Tibial nerve (tissue), 4 donors: ENCODE measurements at regions not wholly inside any gene's neighbourhood (a gene's known extent, or its start where the extent isn't known, plus 50 kb on each side); places are given as distances from the start of the nearest gene placed in this dataset.
"Not testable (repeated sequence)": the region's sequence is repeated elsewhere in the genome, so short reads cannot be mapped to it uniquely, and the experiment has no call there.

Source experiments
- DNase-seq, 2 donors: peaks; one replicate each; pipeline ENCODE4 v3.0.0-alpha.2; 2019; ENCODE audit warnings: low spot score in 2 of 2
- H3K27ac ChIP-seq, 4 donors: fragments of 200-600 bp; sonication (generic) in 3 of 4; one replicate each; pipeline ENCODE4 v1.5.1; 2017 to 2019; ENCODE audit warnings: mild to moderate bottlenecking in 1 of 4
- H3K27me3 ChIP-seq, 2 donors: fragments of 200-600 bp; sonication (generic) in 1 of 2; one replicate each; pipeline versions ENCODE4 v1.5.1 to v1.6.0; 2017 to 2019
- H3K36me3 ChIP-seq, 3 donors: fragments of 200-600 bp; sonication (generic); one replicate each; pipeline ENCODE4 v1.5.1; 2018 to 2019
- H3K4me1 ChIP-seq, 4 donors: fragments of 200-600 bp; sonication (generic) in 3 of 4; one replicate each; pipeline ENCODE4 v1.5.1; 2017 to 2019
- H3K4me3 ChIP-seq, 4 donors: fragments of 200-600 bp; sonication (generic) in 3 of 4; one replicate each; pipeline ENCODE4 v1.5.1; 2017 to 2019; ENCODE audit warnings: mild to moderate bottlenecking in 1 of 4, moderate library complexity in 1 of 4
- H3K9me3 ChIP-seq, 4 donors: fragments of 200-600 bp; sonication (generic) in 3 of 4; one replicate each; pipeline ENCODE4 v1.5.1; 2017 to 2019
- CTCF ChIP-seq, 5 experiments: fragments of 200-600 bp in 3 of 5; fragments of 450-650 bp in 2 of 5; sonication (generic) in 3 of 5; IDR thresholded peaks; one replicate each; pipeline ENCODE4 v1.5.1; 2016 to 2019; ENCODE audit warnings: antibody characterized with exemption in 5 of 5, mild to moderate bottlenecking in 3 of 5, moderate library complexity in 2 of 5
- EP300 ChIP-seq, 2 donors: sonication (generic); formaldehyde crosslinking; IDR thresholded peaks; one replicate each; pipeline ENCODE4 v1.6.1; 2017; ENCODE audit warnings: antibody characterized with exemption in 2 of 2, mild to moderate bottlenecking in 1 of 2
- POLR2A ChIP-seq, 2 donors: fragments of 450-650 bp; IDR thresholded peaks; one replicate each; pipeline ENCODE4 v1.6.1; 2017; ENCODE audit warnings: antibody characterized with exemption in 2 of 2, mild to moderate bottlenecking in 2 of 2, moderate library complexity in 2 of 2
- WGBS, 2 donors: methylation state at CpG; one replicate each; pipeline ENCODE4 v1.1.5; 2018; 5-methylcytosine and 5-hydroxymethylcytosine counted together

GRCh38 chr2:82339805-82340204 lies 2035.3 kb upstream of the LRRTM1 start:
- H3K27ac ChIP-seq: no peak overlapping the region
- no peak for DNase-seq
- no peak overlapping the region for H3K4me3 ChIP-seq
- no peaks in the 10 kb centered on the region for H3K36me3 ChIP-seq
- TF ChIP-seq POLR2A (IDR thresholded peaks at IDR 0.05) (no peak), EP300 (IDR thresholded peaks at IDR 0.05) (no peak), CTCF (IDR thresholded peaks at IDR 0.05) (no peak)
- no peaks in the 10 kb centered on the region for H3K9me3 ChIP-seq
- no peaks in the 10 kb centered on the region for H3K27me3 ChIP-seq
- no peaks in the 10 kb centered on the region for H3K4me1 ChIP-seq
- 95 to 96% methylated on average over 2 of the region's 2 CpGs for WGBS, 2 donors

GRCh38 chr2:82333697-82334096 lies 2029.1 kb upstream of the LRRTM1 start:
- Histone ChIP-seq H3K4me3 (no peak overlapping the region), H3K27ac (no peak overlapping the region), H3K27me3 (no peaks in the 10 kb centered on the region), H3K4me1 (no peaks in the 10 kb centered on the region), H3K9me3 (no peaks in the 10 kb centered on the region), H3K36me3 (no peaks in the 10 kb centered on the region)
- TF ChIP-seq POLR2A (IDR thresholded peaks at IDR 0.05) (no peak), CTCF (IDR thresholded peaks at IDR 0.05) (no peak), EP300 (IDR thresholded peaks at IDR 0.05) (no peak)
- 80 to 85% methylated on average over 9 of the region's 9 CpGs for WGBS, 2 donors
- DNase-seq: no peak

GRCh38 chr2:82330155-82330554 lies 2025.6 kb upstream of the LRRTM1 start:
- no peaks in the 10 kb centered on the region for H3K27me3 ChIP-seq
- H3K4me1 ChIP-seq: no peaks in the 10 kb centered on the region
- TF ChIP-seq CTCF (IDR thresholded peaks at IDR 0.05) (no peak), EP300 (IDR thresholded peaks at IDR 0.05) (no peak), POLR2A (IDR thresholded peaks at IDR 0.05) (no peak)
- no peaks in the 10 kb centered on the region for H3K36me3 ChIP-seq
- peaks cover 0 to 6% (median 0%) of the 10 kb centered on the region in 4 donors for H3K9me3 ChIP-seq
- no peak overlapping the region for H3K27ac ChIP-seq
- H3K4me3 ChIP-seq: no peak overlapping the region
- 82 to 86% methylated on average over 2 of the region's 2 CpGs for WGBS, 2 donors
- no peak for DNase-seq

GRCh38 chr2:82326180-82326767 lies 2021.7 kb upstream of the LRRTM1 start:
- H3K4me1 ChIP-seq, H3K9me3 ChIP-seq, H3K36me3 ChIP-seq, H3K27ac ChIP-seq, H3K27me3 ChIP-seq, H3K4me3 ChIP-seq, DNase-seq: not testable (repeated sequence)
- 95 to 97% methylated on average over 24 to 36 of the region's 42 CpGs for WGBS, 2 donors

DNA sequence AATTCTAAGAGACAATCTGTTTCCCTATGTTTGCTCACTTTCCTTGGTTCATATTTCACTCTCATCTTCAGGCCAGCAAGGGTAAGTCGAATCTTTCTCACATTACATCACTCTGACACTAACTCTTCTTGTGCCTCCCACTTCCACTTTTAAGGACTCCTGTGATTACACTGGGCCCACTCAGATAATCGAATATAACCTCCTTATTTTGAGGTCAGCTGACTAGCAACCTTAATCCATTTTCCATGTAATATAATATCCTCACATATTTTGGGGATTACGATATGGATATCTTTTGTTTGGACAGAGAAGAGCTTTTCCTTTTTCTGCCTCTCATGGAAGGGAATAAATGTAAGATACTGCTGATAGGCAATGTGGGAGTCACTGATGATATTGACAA lies 2015.7 kb upstream of the LRRTM1 start:
- no peaks in the 10 kb centered on the region for H3K27me3 ChIP-seq
- H3K27ac ChIP-seq: no peak overlapping the region
- no peak for DNase-seq
- TF ChIP-seq CTCF (IDR thresholded peaks at IDR 0.05): no peak
- TF ChIP-seq POLR2A (IDR thresholded peaks at IDR 0.05): no peak
- no peak for TF ChIP-seq EP300 (IDR thresholded peaks at IDR 0.05)
- H3K36me3 ChIP-seq: no peaks in the 10 kb centered on the region
- H3K9me3 ChIP-seq: no peaks in the 10 kb centered on the region
- H3K4me1 ChIP-seq: no peaks in the 10 kb centered on the region
- 41 to 49% methylated on average over 3 of the region's 3 CpGs for WGBS, 2 donors
- H3K4me3 ChIP-seq: no peak overlapping the region

GRCh38 chr2:82317012-82317411 lies 2012.5 kb upstream of the LRRTM1 start:
- no peak overlapping the region for H3K4me3 ChIP-seq

More at GRCh38 chr2:82317012-82317411, 2012.5 kb upstream of the LRRTM1 start:
- H3K27me3 ChIP-seq: no peaks in the 10 kb centered on the region
- TF ChIP-seq POLR2A (IDR thresholded peaks at IDR 0.05): no peak
- no peak for TF ChIP-seq CTCF (IDR thresholded peaks at IDR 0.05)
- TF ChIP-seq EP300 (IDR thresholded peaks at IDR 0.05): no peak
- no peaks in the 10 kb centered on the region for H3K4me1 ChIP-seq
- 39 to 40% methylated on average over 4 of the region's 4 CpGs for WGBS, 2 donors
- no peak overlapping the region for H3K27ac ChIP-seq
- H3K36me3 ChIP-seq: no peaks in the 10 kb centered on the region
- no peak for DNase-seq
- H3K9me3 ChIP-seq: no peaks in the 10 kb centered on the region
